ENCODE measurements at regions not wholly inside any gene's neighbourhood (a gene's known extent, or its start where the extent isn't known, plus 50 kb on each side); places are given as distances from the start of the nearest gene placed in this dataset.

GRCh38 chr11:92399705-92400104 is 175.1 kb downstream of the FAT3 start:
- no peak for TF ChIP-seq YY1 (IDR thresholded peaks at IDR 0.05; ENCODE audit: low read depth)
- no peak for TF ChIP-seq NFIC (IDR thresholded peaks at IDR 0.05)
- TF ChIP-seq TEAD4 (IDR thresholded peaks at IDR 0.05): no peak
- TF ChIP-seq TCF12 (IDR thresholded peaks at IDR 0.05; ENCODE audit: low read depth): no peak
- TF ChIP-seq USF1 (IDR thresholded peaks at IDR 0.05): no peak
- no peak for TF ChIP-seq EGR1 (IDR thresholded peaks at IDR 0.05)
- no peak for TF ChIP-seq CREB1 (IDR thresholded peaks at IDR 0.05; ENCODE audit: low read depth)
- TF ChIP-seq CEBPB (IDR thresholded peaks at IDR 0.05): no peak
- TF ChIP-seq FOXM1 (IDR thresholded peaks at IDR 0.05; ENCODE audit: borderline replicate concordance, low read depth): no peak
- no peak for TF ChIP-seq ZBTB7A (IDR thresholded peaks at IDR 0.05; ENCODE audit: low read depth)
- TF ChIP-seq EP300 (IDR thresholded peaks at IDR 0.05; ENCODE audit: borderline replicate concordance): no peak
- TF ChIP-seq REST (IDR thresholded peaks at IDR 0.05; ENCODE audit: low read depth): no peak
- no peak for TF ChIP-seq RAD21 (IDR thresholded peaks at IDR 0.05; ENCODE audit: low read depth)
- no peak for TF ChIP-seq MAX (IDR thresholded peaks at IDR 0.05)
- TF ChIP-seq TAF1 (IDR thresholded peaks at IDR 0.05; ENCODE audit: low read depth): no peak

- TF ChIP-seq TEAD4 (IDR thresholded peaks at IDR 0.05): no peak
- TF ChIP-seq EGR1 (IDR thresholded peaks at IDR 0.05): no peak
- TF ChIP-seq FOXM1 (IDR thresholded peaks at IDR 0.05; ENCODE audit: borderline replicate concordance, low read depth): no peak
- TF ChIP-seq MAX (IDR thresholded peaks at IDR 0.05): no peak
- no peak for TF ChIP-seq NFIC (IDR thresholded peaks at IDR 0.05)
- no peak for TF ChIP-seq CREB1 (IDR thresholded peaks at IDR 0.05; ENCODE audit: low read depth)
- no peak for TF ChIP-seq USF1 (IDR thresholded peaks at IDR 0.05)
- TF ChIP-seq CEBPB (IDR thresholded peaks at IDR 0.05): no peak
- TF ChIP-seq TCF12 (IDR thresholded peaks at IDR 0.05; ENCODE audit: low read depth): no peak
- TF ChIP-seq REST (IDR thresholded peaks at IDR 0.05; ENCODE audit: low read depth): no peak
- no peak for TF ChIP-seq TAF1 (IDR thresholded peaks at IDR 0.05; ENCODE audit: low read depth)
- TF ChIP-seq RAD21 (IDR thresholded peaks at IDR 0.05; ENCODE audit: low read depth): no peak
- no peak for TF ChIP-seq ZBTB7A (IDR thresholded peaks at IDR 0.05; ENCODE audit: low read depth)
- no peak for TF ChIP-seq YY1 (IDR thresholded peaks at IDR 0.05; ENCODE audit: low read depth)
- no peak for TF ChIP-seq EP300 (IDR thresholded peaks at IDR 0.05; ENCODE audit: borderline replicate concordance)
Measured at GRCh38 chr11:92401520-92401919, 176.9 kb downstream of the FAT3 start.

- TF ChIP-seq NFIC (IDR thresholded peaks at IDR 0.05): no peak
- no peak for TF ChIP-seq TEAD4 (IDR thresholded peaks at IDR 0.05)
- TF ChIP-seq RAD21 (IDR thresholded peaks at IDR 0.05; ENCODE audit: low read depth): no peak
- TF ChIP-seq YY1 (IDR thresholded peaks at IDR 0.05; ENCODE audit: low read depth): no peak
- no peak for TF ChIP-seq CREB1 (IDR thresholded peaks at IDR 0.05; ENCODE audit: low read depth)
- no peak for TF ChIP-seq TCF12 (IDR thresholded peaks at IDR 0.05; ENCODE audit: low read depth)
- no peak for TF ChIP-seq FOXM1 (IDR thresholded peaks at IDR 0.05; ENCODE audit: borderline replicate concordance, low read depth)
- TF ChIP-seq MAX (IDR thresholded peaks at IDR 0.05): no peak
- no peak for TF ChIP-seq EGR1 (IDR thresholded peaks at IDR 0.05)
- no peak for TF ChIP-seq CEBPB (IDR thresholded peaks at IDR 0.05)
- no peak for TF ChIP-seq ZBTB7A (IDR thresholded peaks at IDR 0.05; ENCODE audit: low read depth)
- no peak for TF ChIP-seq USF1 (IDR thresholded peaks at IDR 0.05)
- TF ChIP-seq REST (IDR thresholded peaks at IDR 0.05; ENCODE audit: low read depth): no peak
- TF ChIP-seq TAF1 (IDR thresholded peaks at IDR 0.05; ENCODE audit: low read depth): no peak
- no peak for TF ChIP-seq EP300 (IDR thresholded peaks at IDR 0.05; ENCODE audit: borderline replicate concordance)
Measured at GRCh38 chr11:92406472-92406871, 181.9 kb downstream of the FAT3 start.
